HG03469 (cell line): ENCODE measurements at regions not wholly inside any gene's neighbourhood (a gene's known extent, or its start where the extent isn't known, plus 50 kb on each side); places are given as distances from the start of the nearest gene placed in this dataset.
"Not testable (repeated sequence)": the region's sequence is repeated elsewhere in the genome, so short reads cannot be mapped to it uniquely, and the experiment has no call there.

Source experiments
- ATAC-seq: cut with Tn5 transposase; IDR thresholded peaks from one replicate; pipeline ENCODE4 v1.9.1; 2021; ENCODE audit warnings: mild to moderate bottlenecking, moderate library complexity, moderate number of reproducible peaks; ENCODE audit not compliant: unreplicated experiment

GRCh38 chr1:234771642-234772344 is 161.8 kb upstream of the IRF2BP2 start:
- no peak for ATAC-seq

- no peak for ATAC-seq
Observed at GRCh38 chr1:234770924-234771540, 161.1 kb upstream of the IRF2BP2 start.

GRCh38 chr1:234769986-234770795 is 160.2 kb upstream of the IRF2BP2 start:
- ATAC-seq: no peak

DNA sequence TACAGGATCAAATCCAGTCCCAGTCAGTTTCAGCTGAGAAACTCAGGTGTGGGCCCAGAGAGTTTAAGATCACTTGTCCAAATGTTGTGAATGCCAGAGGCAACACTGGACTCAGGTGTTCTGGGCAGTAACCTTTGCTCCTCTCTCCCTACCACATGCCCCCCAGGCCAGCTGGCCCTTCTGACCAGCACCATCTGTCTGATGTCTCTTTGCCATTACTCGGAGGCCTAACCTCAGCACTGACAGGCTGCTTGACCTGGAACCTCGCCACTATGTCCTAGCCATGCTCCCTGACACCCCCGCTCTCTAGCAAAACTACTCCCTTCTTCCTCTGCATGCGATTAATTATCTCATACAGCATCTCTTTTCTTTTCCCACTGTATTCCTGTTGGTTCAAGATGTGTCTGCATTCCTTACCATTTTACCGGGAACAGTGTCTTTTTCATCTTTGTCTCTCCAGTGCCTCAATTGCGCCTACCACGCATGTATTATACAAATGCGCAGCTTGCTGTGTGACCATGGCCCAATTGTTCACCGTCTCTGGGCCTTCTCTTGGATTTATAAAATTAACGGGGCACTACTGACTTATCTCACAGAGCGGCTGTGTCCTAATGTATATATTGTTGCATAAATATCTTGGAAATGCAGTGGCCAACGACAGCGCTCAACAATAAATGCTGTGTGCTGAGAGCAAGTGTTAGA is 159.5 kb upstream of the IRF2BP2 start:
- ATAC-seq: no peak

- ATAC-seq: no peak
Observed at GRCh38 chr1:234768569-234769283, 158.7 kb upstream of the IRF2BP2 start.

GRCh38 chr1:234768171-234768568 is 158.2 kb upstream of the IRF2BP2 start:
- no peak for ATAC-seq

- no peak for ATAC-seq
Observed at GRCh38 chr1:234765672-234766071, 155.7 kb upstream of the IRF2BP2 start.

GRCh38 chr1:234765181-234765580 is 155.2 kb upstream of the IRF2BP2 start:
- no peak for ATAC-seq

- no peak for ATAC-seq
Observed at GRCh38 chr1:234763910-234764309, 153.9 kb upstream of the IRF2BP2 start.

DNA sequence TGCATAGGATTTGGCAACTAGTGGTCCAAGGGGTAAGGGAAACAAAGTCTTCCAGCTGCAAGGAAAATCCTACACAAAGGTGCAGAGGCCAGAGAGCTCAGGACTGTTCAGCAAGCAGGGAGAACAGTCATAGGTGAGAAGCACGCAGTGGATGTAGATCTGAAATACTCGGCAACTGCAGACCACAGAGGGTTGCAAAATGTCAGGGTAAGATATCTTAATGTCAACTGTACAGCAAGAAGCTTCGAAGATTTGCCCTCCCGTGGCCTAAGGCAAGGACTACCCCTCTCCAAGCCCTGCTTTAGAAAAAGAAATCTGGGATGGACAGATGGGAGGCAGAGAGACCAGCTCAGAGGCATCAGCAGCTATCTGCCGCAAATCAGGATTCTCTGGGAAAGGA is 153.4 kb upstream of the IRF2BP2 start:
- ATAC-seq: no peak

GRCh38 chr1:234762127-234762526 is 152.1 kb upstream of the IRF2BP2 start:
- ATAC-seq: not testable (repeated sequence)

DNA sequence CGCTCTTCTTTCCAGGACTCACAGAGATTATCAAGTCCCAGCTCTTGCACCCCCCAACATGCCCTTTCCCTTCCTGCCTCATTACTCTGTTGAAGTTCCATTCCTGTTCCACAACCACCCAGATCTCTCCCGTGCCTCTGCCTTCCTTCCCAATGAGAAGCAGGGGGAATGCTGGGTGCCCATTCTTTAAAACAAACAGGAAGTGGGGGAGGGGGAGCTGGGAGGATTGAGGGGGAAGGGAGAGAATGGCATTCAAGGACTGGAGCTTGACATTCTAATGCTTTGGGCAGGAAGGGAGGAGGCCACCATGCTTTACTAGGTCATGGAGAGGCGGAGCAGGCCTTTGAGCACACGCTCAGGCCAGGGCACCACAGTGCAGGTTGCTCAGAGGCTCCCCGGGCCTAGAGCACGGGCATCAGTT is 150.3 kb upstream of the IRF2BP2 start:
- no peak for ATAC-seq

- ATAC-seq: no peak
Observed at GRCh38 chr1:234759888-234760287, 149.9 kb upstream of the IRF2BP2 start.

DNA sequence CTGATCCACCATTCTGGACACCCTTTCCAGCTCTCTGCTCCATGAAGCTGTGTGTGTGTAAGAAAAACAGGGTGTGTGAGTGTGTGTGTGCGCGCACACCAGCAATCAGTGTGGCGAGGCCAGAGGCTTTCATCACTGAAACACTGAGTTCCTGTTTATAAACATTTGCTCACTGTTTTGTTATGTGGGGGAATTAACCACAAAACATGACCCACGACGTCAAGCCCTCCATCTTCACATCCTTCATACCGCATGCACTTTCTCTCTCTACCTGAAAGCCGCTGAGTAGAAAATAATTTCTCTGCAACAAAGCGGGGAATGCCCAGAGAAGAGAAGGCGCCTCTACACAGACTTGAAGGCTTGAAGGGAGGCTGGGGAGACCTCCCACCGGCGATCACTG is 148.9 kb upstream of the IRF2BP2 start:
- ATAC-seq: no peak

DNA sequence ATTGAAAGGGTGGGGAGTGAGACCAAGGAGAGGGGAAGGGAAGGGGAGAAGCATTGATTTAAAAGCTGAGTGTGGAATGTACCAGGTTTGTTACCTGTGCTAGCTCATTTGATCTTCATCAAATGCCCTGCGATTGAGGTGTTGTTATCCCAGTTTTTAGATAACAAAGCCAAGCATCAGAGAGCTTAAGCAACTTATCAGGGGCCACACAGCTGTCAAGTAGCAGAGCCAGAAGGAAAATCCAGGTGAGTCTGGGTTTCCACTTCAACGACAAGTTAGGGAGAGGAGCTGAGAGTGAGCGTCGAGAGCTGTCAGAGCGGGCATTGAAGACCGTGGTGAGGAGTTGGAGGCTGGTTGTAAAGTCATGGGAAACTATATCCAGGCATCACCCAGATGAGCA is 146.9 kb upstream of the IRF2BP2 start:
- no peak for ATAC-seq

GRCh38 chr1:234756066-234756774 is 146.2 kb upstream of the IRF2BP2 start:
- ATAC-seq: no peak

GRCh38 chr1:234755449-234755863 is 145.5 kb upstream of the IRF2BP2 start:
- ATAC-seq: no peak

- ATAC-seq: no peak
Observed at GRCh38 chr1:234753979-234754378, 144.0 kb upstream of the IRF2BP2 start.

GRCh38 chr1:234752927-234753326 is 142.9 kb upstream of the IRF2BP2 start:
- no peak for ATAC-seq

GRCh38 chr1:234751678-234752077 is 141.7 kb upstream of the IRF2BP2 start:
- ATAC-seq: no peak
